NT2/D1 (cell line): ENCODE measurements at regions not wholly inside any gene's neighbourhood (a gene's known extent, or its start where the extent isn't known, plus 50 kb on each side); places are given as distances from the start of the nearest gene placed in this dataset.

Experiments
- SUZ12 ChIP-seq: IDR thresholded peaks from 2 replicates; pipeline ENCODE4 v1.6.1; 2011; ENCODE audit not compliant: insufficient read length, insufficient read depth; ENCODE audit errors: extremely low read depth
- YY1 ChIP-seq: IDR thresholded peaks from 2 replicates; pipeline ENCODE4 v1.6.1; 2011; ENCODE audit not compliant: insufficient read length, insufficient read depth
- ZNF274 ChIP-seq: IDR thresholded peaks from 2 replicates; pipeline ENCODE4 v1.6.1; 2011; ENCODE audit warnings: mild to moderate bottlenecking, low read depth, low read length

GRCh38 chr15:63444611-63445010 is 59.8 kb upstream of the USP3 start:
- TF ChIP-seq SUZ12 (no peak), ZNF274 (no peak), YY1 (no peak)
